ENCODE measurements at regions not wholly inside any gene's neighbourhood (a gene's known extent, or its start where the extent isn't known, plus 50 kb on each side); places are given as distances from the start of the nearest gene placed in this dataset.

DNA sequence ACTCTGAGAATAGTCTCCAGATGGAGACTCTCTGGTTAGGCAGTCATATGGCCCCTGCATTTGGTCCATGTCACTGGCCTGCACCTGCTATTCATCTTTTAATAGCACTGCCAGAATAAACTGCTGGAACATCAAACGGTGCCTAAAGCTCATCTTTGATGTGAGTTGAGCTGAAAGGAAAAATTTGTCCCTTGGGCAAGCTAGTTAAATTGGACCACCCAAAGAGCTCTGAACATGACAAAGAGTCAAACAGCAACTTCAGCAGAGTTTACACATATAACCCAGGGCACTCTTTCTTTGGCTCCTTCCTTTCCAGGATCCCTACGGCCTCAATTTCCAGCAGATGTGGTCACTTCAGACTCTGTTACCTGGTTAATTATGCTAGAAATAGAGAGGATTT lies 269.9 kb downstream of the RPL10L start:
- no peak for DNase-seq (ENCODE audit: low spot score)
- intact Hi-C loops (cut with micrococcal nuclease; ENCODE audit: unreplicated experiment), result no loop called here
- TF ChIP-seq, protein P1, sequence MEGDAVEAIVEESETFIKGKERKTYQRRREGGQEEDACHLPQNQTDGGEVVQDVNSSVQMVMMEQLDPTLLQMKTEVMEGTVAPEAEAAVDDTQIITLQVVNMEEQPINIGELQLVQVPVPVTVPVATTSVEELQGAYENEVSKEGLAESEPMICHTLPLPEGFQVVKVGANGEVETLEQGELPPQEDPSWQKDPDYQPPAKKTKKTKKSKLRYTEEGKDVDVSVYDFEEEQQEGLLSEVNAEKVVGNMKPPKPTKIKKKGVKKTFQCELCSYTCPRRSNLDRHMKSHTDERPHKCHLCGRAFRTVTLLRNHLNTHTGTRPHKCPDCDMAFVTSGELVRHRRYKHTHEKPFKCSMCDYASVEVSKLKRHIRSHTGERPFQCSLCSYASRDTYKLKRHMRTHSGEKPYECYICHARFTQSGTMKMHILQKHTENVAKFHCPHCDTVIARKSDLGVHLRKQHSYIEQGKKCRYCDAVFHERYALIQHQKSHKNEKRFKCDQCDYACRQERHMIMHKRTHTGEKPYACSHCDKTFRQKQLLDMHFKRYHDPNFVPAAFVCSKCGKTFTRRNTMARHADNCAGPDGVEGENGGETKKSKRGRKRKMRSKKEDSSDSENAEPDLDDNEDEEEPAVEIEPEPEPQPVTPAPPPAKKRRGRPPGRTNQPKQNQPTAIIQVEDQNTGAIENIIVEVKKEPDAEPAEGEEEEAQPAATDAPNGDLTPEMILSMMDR (conservative IDR thresholded peaks at IDR 0.05; ENCODE audit: low read depth, low read length), result no peak
- no peak for TF ChIP-seq EZH2 (IDR thresholded peaks at IDR 0.05; ENCODE audit: borderline replicate concordance, low read depth, low read length, poor library complexity, severe bottlenecking)
- BruUV-seq (replicated peaks), result no TSS peak
- Histone ChIP-seq H3K4me3 (ENCODE audit: low read depth, low read length, poor library complexity, severe bottlenecking) (no peak overlapping the region), H3K27me3 (replicated peaks; ENCODE audit: insufficient read depth, low read depth, low read length, poor library complexity) (no peaks in the 10 kb centered on the region), H3K27ac (ENCODE audit: low read depth, low read length, poor library complexity, severe bottlenecking) (no peak overlapping the region), H3K4me1 (ENCODE audit: insufficient read depth, low read length, poor library complexity, severe bottlenecking) (no peaks in the 10 kb centered on the region), H3K9me3 (ENCODE audit: low read depth, low read length, poor library complexity, severe bottlenecking) (peaks cover 11% of the 10 kb centered on the region), H3K36me3 (ENCODE audit: insufficient read depth, low read length, poor library complexity, severe bottlenecking) (no peaks in the 10 kb centered on the region)
- CTCF ChIA-PET, result no interaction called here
- POLR2A ChIA-PET (ENCODE audit: low non-redundant PET), result no interaction called here

DNA sequence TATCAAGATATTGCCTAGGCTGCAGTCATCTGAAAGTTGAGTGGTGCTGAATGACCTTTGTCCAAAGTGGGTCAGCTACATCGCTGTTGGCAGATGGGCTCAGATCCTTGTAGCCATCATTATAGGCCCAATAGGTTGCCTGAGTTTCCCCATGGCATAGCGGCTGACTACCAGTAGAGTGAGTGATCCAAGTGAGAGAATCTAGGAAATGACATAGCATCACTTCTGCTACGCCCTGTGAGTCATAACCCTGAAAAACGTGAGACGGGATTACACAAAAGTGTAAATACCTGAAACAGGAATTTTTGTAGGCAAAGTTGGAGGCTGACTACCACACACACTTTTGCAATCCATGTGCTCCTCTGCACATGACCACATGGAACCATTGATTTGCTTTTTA lies 273.3 kb downstream of the RPL10L start:
- H3K9me3 ChIP-seq (ENCODE audit: low read depth, low read length, poor library complexity, severe bottlenecking), result peaks cover 11% of the 10 kb centered on the region
- no peaks in the 10 kb centered on the region for H3K4me1 ChIP-seq (ENCODE audit: insufficient read depth, low read length, poor library complexity, severe bottlenecking)
- H3K4me3 ChIP-seq (ENCODE audit: low read depth, low read length, poor library complexity, severe bottlenecking), result no peak overlapping the region
- no TSS peak for BruUV-seq (replicated peaks)
- TF ChIP-seq, protein P1 (conservative IDR thresholded peaks at IDR 0.05; ENCODE audit: low read depth, low read length), result no peak
- intact Hi-C loops (cut with micrococcal nuclease; ENCODE audit: unreplicated experiment), result no loop called here
- H3K27me3 ChIP-seq (replicated peaks; ENCODE audit: insufficient read depth, low read depth, low read length, poor library complexity), result no peaks in the 10 kb centered on the region
- H3K27ac ChIP-seq (ENCODE audit: low read depth, low read length, poor library complexity, severe bottlenecking), result no peak overlapping the region
- ChIA-PET POLR2A (ENCODE audit: low non-redundant PET) (no interaction called here), CTCF (no interaction called here)
- DNase-seq (ENCODE audit: low spot score), result no peak
- H3K36me3 ChIP-seq (ENCODE audit: insufficient read depth, low read length, poor library complexity, severe bottlenecking), result no peaks in the 10 kb centered on the region

DNA sequence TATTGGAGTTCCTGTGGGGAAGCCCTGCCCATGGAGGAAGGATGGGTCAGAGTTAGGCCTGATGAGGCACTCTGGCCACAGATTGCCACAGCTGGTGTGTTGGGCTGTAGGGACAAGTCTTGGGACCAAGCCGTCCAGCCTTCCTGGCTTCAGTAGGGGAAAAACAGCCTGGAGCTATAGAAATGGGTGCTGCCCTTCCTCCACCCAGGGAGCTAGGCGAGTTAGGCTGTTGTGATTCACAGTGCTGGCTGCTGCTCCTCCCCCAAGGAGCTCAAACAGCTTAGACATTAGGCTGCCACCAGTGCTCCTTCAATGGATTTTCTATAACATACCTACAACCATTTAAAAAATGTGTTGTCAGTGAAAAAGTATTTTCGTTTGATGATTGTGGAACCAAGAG lies 274.3 kb downstream of the RPL10L start:
- no peak for DNase-seq (ENCODE audit: low spot score)
- CTCF ChIA-PET, result no interaction called here

More for the DNA sequence above, 274.3 kb downstream of the RPL10L start:
- Histone ChIP-seq H3K27ac (ENCODE audit: low read depth, low read length, poor library complexity, severe bottlenecking) (no peak overlapping the region), H3K27me3 (replicated peaks; ENCODE audit: insufficient read depth, low read depth, low read length, poor library complexity) (no peaks in the 10 kb centered on the region), H3K9me3 (ENCODE audit: low read depth, low read length, poor library complexity, severe bottlenecking) (peaks cover 11% of the 10 kb centered on the region), H3K4me3 (ENCODE audit: low read depth, low read length, poor library complexity, severe bottlenecking) (no peak overlapping the region), H3K4me1 (ENCODE audit: insufficient read depth, low read length, poor library complexity, severe bottlenecking) (no peaks in the 10 kb centered on the region), H3K36me3 (ENCODE audit: insufficient read depth, low read length, poor library complexity, severe bottlenecking) (no peaks in the 10 kb centered on the region)
- intact Hi-C loops (cut with micrococcal nuclease; ENCODE audit: unreplicated experiment), result no loop called here
- TF ChIP-seq, protein P1 (conservative IDR thresholded peaks at IDR 0.05; ENCODE audit: low read depth, low read length), result no peak
- TF ChIP-seq EZH2 (IDR thresholded peaks at IDR 0.05; ENCODE audit: borderline replicate concordance, low read depth, low read length, poor library complexity, severe bottlenecking), result no peak
- POLR2A ChIA-PET (ENCODE audit: low non-redundant PET), result no interaction called here
- no TSS peak for BruUV-seq (replicated peaks)

All from A673 (cell line).